WI38 (cell line): ENCODE measurements at regions not wholly inside any gene's neighbourhood (a gene's known extent, or its start where the extent isn't known, plus 50 kb on each side); places are given as distances from the start of the nearest gene placed in this dataset.

Experiments
- H3K4me3 ChIP-seq: 2 replicates; pipeline ENCODE4 v1.5.1; 2011; ENCODE audit warnings: low read depth, mild to moderate bottlenecking, control low read depth, low read length
- TF ChIP-seq, protein P1 (sequence below): IDR thresholded peaks from 2 replicates; pipeline ENCODE4 v1.5.1; 2012; ENCODE audit warnings: low read depth, mild to moderate bottlenecking, control low read depth, low read length

DNA sequence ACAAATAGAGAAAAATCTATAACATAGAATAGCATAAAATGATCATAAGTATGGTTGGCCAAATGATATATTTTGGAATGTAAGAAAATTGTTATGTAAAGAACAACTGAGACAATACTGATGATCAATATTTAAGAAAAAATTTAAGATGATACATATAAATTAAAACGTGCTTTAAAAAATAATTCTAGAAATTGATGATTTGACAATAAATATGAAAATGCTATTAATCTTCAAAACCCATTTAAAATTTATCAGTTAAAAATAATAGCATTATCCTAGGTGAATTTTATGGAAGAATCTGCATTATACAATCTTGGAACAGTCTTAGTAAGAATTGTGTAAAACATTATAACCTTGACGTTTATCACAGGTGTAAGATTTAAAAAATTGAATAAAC is 95.1 kb upstream of the DACH1 start:
- TF ChIP-seq, protein P1, sequence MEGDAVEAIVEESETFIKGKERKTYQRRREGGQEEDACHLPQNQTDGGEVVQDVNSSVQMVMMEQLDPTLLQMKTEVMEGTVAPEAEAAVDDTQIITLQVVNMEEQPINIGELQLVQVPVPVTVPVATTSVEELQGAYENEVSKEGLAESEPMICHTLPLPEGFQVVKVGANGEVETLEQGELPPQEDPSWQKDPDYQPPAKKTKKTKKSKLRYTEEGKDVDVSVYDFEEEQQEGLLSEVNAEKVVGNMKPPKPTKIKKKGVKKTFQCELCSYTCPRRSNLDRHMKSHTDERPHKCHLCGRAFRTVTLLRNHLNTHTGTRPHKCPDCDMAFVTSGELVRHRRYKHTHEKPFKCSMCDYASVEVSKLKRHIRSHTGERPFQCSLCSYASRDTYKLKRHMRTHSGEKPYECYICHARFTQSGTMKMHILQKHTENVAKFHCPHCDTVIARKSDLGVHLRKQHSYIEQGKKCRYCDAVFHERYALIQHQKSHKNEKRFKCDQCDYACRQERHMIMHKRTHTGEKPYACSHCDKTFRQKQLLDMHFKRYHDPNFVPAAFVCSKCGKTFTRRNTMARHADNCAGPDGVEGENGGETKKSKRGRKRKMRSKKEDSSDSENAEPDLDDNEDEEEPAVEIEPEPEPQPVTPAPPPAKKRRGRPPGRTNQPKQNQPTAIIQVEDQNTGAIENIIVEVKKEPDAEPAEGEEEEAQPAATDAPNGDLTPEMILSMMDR: no peak
- no peak overlapping the region for H3K4me3 ChIP-seq

DNA sequence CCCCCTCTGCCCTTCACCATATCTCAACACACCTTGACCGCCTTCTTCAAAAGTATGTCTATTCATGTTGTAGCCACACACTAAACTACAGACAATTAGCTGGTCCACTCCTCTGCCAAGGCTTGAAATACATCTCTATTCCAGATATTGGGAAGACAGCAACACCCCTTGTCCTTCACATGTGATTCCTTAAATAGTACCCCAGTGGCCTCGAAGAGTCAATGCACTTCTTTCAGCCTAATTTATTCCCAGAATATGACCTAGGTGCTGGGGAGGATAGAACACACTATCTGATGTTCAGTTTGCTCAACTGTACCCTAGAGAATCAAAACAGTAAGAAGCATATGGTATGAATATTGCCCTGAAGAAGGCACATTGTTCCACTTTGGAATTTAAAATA is 82.4 kb upstream of the DACH1 start:
- H3K4me3 ChIP-seq: no peak overlapping the region
- TF ChIP-seq, protein P1: no peak

DNA sequence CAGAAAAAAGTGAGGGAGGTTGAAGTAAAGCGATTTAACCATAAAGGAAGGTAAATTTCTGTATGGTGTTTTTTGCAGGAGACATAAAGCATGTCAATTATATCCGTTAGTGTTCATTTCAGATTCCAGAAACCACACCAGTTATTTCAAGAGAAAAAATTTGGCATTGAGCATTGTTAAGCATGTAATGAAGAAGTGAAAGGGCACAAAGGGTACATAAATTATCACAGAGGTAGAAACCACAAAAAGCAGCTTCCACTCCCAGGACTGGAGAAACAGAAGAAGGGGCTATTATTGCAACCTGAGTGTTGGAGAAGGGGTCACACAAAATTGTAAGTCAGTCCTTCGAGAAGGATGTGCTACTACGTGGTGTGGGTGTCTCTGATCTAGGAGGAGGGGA is 72.2 kb upstream of the DACH1 start:
- H3K4me3 ChIP-seq: no peak overlapping the region
- TF ChIP-seq, protein P1: no peak

DNA sequence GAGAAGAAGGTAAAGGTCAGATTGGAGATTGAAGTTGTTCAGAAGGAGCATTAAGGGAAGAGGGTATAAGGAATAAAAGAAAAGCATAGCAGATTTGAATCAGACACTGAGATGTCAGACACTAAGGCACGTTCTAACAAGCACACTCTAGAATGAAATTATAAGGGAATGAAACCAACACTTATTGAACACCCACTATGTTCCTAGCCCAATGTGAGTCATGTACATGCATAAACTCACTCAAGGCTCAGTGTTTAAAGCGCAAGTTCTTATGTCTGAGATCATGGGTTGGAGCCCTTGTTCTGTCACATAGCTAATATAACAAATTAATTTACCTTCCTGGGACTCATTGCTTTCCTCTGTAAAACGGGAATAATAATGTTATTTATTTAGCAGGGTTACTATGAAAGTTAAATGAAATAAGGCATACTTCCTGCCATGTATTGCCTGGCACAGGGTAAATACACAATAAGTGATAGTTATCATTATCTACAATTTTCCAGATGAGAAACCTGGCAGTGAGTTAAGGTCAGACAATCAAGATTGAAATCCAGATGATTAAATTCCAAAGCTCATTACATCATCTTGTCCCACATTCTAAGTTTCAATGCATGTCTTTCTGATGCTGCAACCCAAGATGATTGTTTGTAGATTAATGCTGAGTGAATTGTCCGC is 68.3 kb upstream of the DACH1 start:
- TF ChIP-seq, protein P1: no peak
- no peak overlapping the region for H3K4me3 ChIP-seq

DNA sequence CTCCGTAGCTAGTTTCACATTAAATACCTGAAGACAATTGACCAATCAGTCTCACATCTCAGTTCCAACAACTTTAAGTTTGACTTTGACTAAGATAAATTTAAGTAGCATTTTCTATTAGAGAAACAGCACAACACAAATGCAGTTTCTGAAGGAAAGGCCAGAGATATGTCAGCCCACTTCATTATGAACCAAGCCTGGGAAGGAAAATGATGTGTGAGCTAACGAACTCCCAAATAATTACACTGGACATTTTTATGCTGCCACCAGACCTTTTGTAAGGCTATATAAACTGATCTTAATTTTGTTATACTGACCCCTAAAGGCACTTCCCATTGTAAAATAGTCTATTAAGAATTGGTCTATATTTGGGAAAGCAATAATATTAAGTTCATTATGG is 57.9 kb upstream of the DACH1 start:
- H3K4me3 ChIP-seq: no peak overlapping the region
- TF ChIP-seq, protein P1: no peak

DNA sequence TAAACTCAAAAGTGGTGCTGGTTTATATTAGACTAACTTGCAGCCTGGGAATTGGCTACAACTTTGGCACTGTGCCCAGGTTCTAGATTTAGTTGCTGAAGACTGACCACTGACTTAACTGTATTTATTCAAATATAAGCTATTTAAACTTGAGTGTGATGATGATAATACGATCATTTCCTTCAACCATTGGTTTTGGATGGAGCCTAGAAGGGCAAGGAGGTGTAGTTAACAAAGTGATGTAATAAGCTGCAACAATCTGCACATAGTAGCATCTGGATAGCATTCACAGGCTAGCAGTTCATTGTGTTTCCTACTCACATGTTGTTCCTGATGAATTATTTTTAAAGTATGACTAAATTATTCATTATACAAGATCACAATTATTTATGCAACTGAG is 55.2 kb upstream of the DACH1 start:
- TF ChIP-seq, protein P1: no peak
- H3K4me3 ChIP-seq: no peak overlapping the region
